HG03039 (cell line): ENCODE measurements at regions not wholly inside any gene's neighbourhood (a gene's known extent, or its start where the extent isn't known, plus 50 kb on each side); places are given as distances from the start of the nearest gene placed in this dataset.
"Not testable (repeated sequence)": the region's sequence is repeated elsewhere in the genome, so short reads cannot be mapped to it uniquely, and the experiment has no call there.

Experiments used
- ATAC-seq: cut with Tn5 transposase; IDR thresholded peaks from one replicate; pipeline ENCODE4 v1.9.1; 2021; ENCODE audit warnings: mild to moderate bottlenecking, moderate library complexity; ENCODE audit not compliant: unreplicated experiment

GRCh38 chr5:42950116-42950455, 90.0 kb downstream of the ANXA2R start:
- ATAC-seq: no peak

GRCh38 chr5:42949348-42950115, 90.6 kb downstream of the ANXA2R start:
- ATAC-seq: peak; percentile 49

GRCh38 chr5:42948961-42949347, 91.2 kb downstream of the ANXA2R start:
- ATAC-seq: no peak

GRCh38 chr5:42944989-42945388, 95.1 kb downstream of the ANXA2R start:
- ATAC-seq: no peak

- ATAC-seq: no peak
Measured at GRCh38 chr5:42943931-42944631, 96.0 kb downstream of the ANXA2R start.

GRCh38 chr5:42940853-42941252, 99.3 kb downstream of the ANXA2R start:
- no peak for ATAC-seq

- not testable (repeated sequence) for ATAC-seq
Measured at GRCh38 chr5:42932011-42932410, 108.1 kb downstream of the ANXA2R start.

GRCh38 chr5:42931451-42931850, 108.7 kb downstream of the ANXA2R start:
- ATAC-seq: not testable (repeated sequence)

GRCh38 chr5:42930934-42931333, 109.2 kb downstream of the ANXA2R start:
- no peak for ATAC-seq

GRCh38 chr5:42929871-42930270, 110.2 kb downstream of the ANXA2R start:
- no peak for ATAC-seq

GRCh38 chr5:42927730-42928129, 112.4 kb downstream of the ANXA2R start:
- ATAC-seq: peak; percentile 75

- no peak for ATAC-seq
Measured at GRCh38 chr5:42924686-42925085, 113.0 kb upstream of the SELENOP start.

GRCh38 chr5:42924226-42924625, 112.5 kb upstream of the SELENOP start:
- ATAC-seq: no peak

GRCh38 chr5:42923710-42924109, 112.0 kb upstream of the SELENOP start:
- ATAC-seq: no peak

- ATAC-seq: no peak
Measured at GRCh38 chr5:42919600-42919999, 107.9 kb upstream of the SELENOP start.

GRCh38 chr5:42915306-42915866, 103.7 kb upstream of the SELENOP start:
- ATAC-seq: no peak

GRCh38 chr5:42912184-42912798, 100.6 kb upstream of the SELENOP start:
- no peak for ATAC-seq

GRCh38 chr5:42908509-42909488, 97.1 kb upstream of the SELENOP start:
- peak; percentile 94 for ATAC-seq

- ATAC-seq: peak; percentile 16
Measured at GRCh38 chr5:42908086-42908485, 96.4 kb upstream of the SELENOP start.

GRCh38 chr5:42905827-42906226, 94.1 kb upstream of the SELENOP start:
- no peak for ATAC-seq

GRCh38 chr5:42900734-42901133, 89.0 kb upstream of the SELENOP start:
- no peak for ATAC-seq
